NB4 (cell line): ENCODE measurements at regions not wholly inside any gene's neighbourhood (a gene's known extent, or its start where the extent isn't known, plus 50 kb on each side); places are given as distances from the start of the nearest gene placed in this dataset.

Experiments used
- POLR2A ChIP-seq: IDR thresholded peaks from 2 replicates; pipeline ENCODE4 v1.6.1; 2011; ENCODE audit warnings: mild to moderate bottlenecking; ENCODE audit not compliant: insufficient read length; ENCODE audit errors: extremely low read depth
- TF ChIP-seq, protein P1 (sequence below): IDR thresholded peaks from one replicate; pipeline ENCODE4 v1.5.1; 2012; ENCODE audit warnings: low read depth, low read length
- TF ChIP-seq, protein P2 (sequence below): IDR thresholded peaks from 2 replicates; pipeline ENCODE4 v1.6.1; 2011; ENCODE audit warnings: low read depth, low read length

- TF ChIP-seq, protein P1, sequence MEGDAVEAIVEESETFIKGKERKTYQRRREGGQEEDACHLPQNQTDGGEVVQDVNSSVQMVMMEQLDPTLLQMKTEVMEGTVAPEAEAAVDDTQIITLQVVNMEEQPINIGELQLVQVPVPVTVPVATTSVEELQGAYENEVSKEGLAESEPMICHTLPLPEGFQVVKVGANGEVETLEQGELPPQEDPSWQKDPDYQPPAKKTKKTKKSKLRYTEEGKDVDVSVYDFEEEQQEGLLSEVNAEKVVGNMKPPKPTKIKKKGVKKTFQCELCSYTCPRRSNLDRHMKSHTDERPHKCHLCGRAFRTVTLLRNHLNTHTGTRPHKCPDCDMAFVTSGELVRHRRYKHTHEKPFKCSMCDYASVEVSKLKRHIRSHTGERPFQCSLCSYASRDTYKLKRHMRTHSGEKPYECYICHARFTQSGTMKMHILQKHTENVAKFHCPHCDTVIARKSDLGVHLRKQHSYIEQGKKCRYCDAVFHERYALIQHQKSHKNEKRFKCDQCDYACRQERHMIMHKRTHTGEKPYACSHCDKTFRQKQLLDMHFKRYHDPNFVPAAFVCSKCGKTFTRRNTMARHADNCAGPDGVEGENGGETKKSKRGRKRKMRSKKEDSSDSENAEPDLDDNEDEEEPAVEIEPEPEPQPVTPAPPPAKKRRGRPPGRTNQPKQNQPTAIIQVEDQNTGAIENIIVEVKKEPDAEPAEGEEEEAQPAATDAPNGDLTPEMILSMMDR, result no peak
- TF ChIP-seq POLR2A, result no peak
- TF ChIP-seq, protein P2, sequence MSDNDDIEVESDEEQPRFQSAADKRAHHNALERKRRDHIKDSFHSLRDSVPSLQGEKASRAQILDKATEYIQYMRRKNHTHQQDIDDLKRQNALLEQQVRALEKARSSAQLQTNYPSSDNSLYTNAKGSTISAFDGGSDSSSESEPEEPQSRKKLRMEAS, result no peak
Observed at GRCh38 chrX:16357902-16358301, 190.6 kb downstream of the MAGEB17 start.
